ENCODE measurements at regions not wholly inside any gene's neighbourhood (a gene's known extent, or its start where the extent isn't known, plus 50 kb on each side); places are given as distances from the start of the nearest gene placed in this dataset.

GRCh38 chr10:118392761-118393160, 50.6 kb upstream of the FAM204A start:
- Histone ChIP-seq H3K27ac (ENCODE audit: low read depth, low read length) (no peak overlapping the region), H2AFZ (ENCODE audit: low read length) (no peak overlapping the region), H3K4me3 (ENCODE audit: insufficient read depth, low read length) (no peak overlapping the region), H3K9me3 (ENCODE audit: low read depth, low read length) (no peaks in the 10 kb centered on the region), H3K36me3 (ENCODE audit: insufficient read depth, low read length) (no peaks in the 10 kb centered on the region), H3K4me2 (ENCODE audit: insufficient read depth, low read length) (no peak overlapping the region), H3K27me3 (ENCODE audit: insufficient read depth, low read length) (no peaks in the 10 kb centered on the region), H3K4me1 (ENCODE audit: insufficient read depth, low read length) (no peaks in the 10 kb centered on the region), H3K79me2 (ENCODE audit: insufficient read depth, low read length) (no peaks in the 10 kb centered on the region), H4K20me1 (ENCODE audit: insufficient read depth, low read length) (no peaks in the 10 kb centered on the region)
- no peak for DNase-seq (ENCODE audit: insufficient read length, low spot score, missing footprints)
- no peak for TF ChIP-seq CTCF (IDR thresholded peaks at IDR 0.05; ENCODE audit: extremely low read depth, low read depth, low read length)

Measured in osteoblast (primary cell).